K562 (cell line): ENCODE measurements at regions not wholly inside any gene's neighbourhood (a gene's known extent, or its start where the extent isn't known, plus 50 kb on each side); places are given as distances from the start of the nearest gene placed in this dataset.

Source experiments
- ATAC-seq: fragments of 200-7000 bp; cut with Tn5 transposase; 3 replicates; pipeline ENCODE4 v1.9.1; 2020; ENCODE audit warnings: moderate library complexity
- BruUV-seq: library from RNA; stranded (reverse); fragments of 400-500 nt; replicated peaks from 2 replicates; lab custom pipeline; 2021; lab: Mats Ljungman, UMichigan
- CTCF ChIA-PET: fragments of 300-600 bp; formaldehyde crosslinking; extraction: SDS; loops from one replicate; lab custom pipeline; 2021; ENCODE audit warnings: low intra/inter-chr PET ratio; lab: Yijun Ruan, JAX
- POLR2A ChIA-PET: fragments of 300-600, 350-650 bp; sonication (Branson Sonifier 250); formaldehyde crosslinking; extraction: SDS; loops from one replicate; lab custom pipeline; 2021; ENCODE audit warnings: antibody characterized with exemption, inconsistent platforms; lab: Yijun Ruan, JAX
- DNase-seq, 4 experiments: peaks; one replicate each; pipeline versions ENCODE4 v3.0.0 to v3.0.0-alpha.2; 2011 to 2018; ENCODE audit warnings: low spot score in 3 of 4, mixed read lengths in 3 of 4; ENCODE audit errors: extremely low read depth in 1 of 4
- FAIRE-seq: peaks from 2 replicates; lab custom pipeline; 2011; peaks lifted over from hg19 to GRCh38; lab: Jason Lieb, UNC
- H2AFZ ChIP-seq: 2 replicates; pipeline ENCODE4 v1.6.0; 2011; ENCODE audit warnings: low read depth, low read length, control low read depth, inconsistent platforms
- H3K27ac ChIP-seq: fragments of 200-600 bp; 3 replicates; pipeline ENCODE4 v1.8.0; 2011; ENCODE audit warnings: low read depth, mild to moderate bottlenecking, control low read depth, inconsistent platforms, low read length, moderate library complexity, mixed read lengths; ENCODE audit errors: extremely low read depth
- H3K27me3 ChIP-seq, 2 experiments: fragments of 300-600 bp in 1 of 2; 2 replicates in 1 of 2; 3 replicates in 1 of 2; pipeline versions ENCODE4 v1.6.0 to v1.8.0; 2011; ENCODE audit warnings: inconsistent platforms in 2 of 2, low read length in 2 of 2, mild to moderate bottlenecking in 1 of 2, mixed read lengths in 1 of 2, moderate library complexity in 1 of 2; ENCODE audit not compliant: control insufficient read depth in 2 of 2, insufficient read depth in 2 of 2
- H3K36me3 ChIP-seq: fragments of 300-600 bp; 3 replicates; pipeline ENCODE4 v1.8.0; 2011; ENCODE audit warnings: mild to moderate bottlenecking, low read length, inconsistent platforms; ENCODE audit not compliant: control insufficient read depth, insufficient read depth
- H3K4me1 ChIP-seq, 2 experiments: fragments of 200-600 bp in 1 of 2; replicated peaks in 1 of 2; 2 replicates in 1 of 2; 3 replicates in 1 of 2; pipeline versions ENCODE4 v1.5.1 to v1.8.0; 2011; ENCODE audit warnings: inconsistent platforms in 2 of 2, low read length in 2 of 2, mild to moderate bottlenecking in 1 of 2, mixed read lengths in 1 of 2, moderate library complexity in 1 of 2; ENCODE audit not compliant: control insufficient read depth in 2 of 2, insufficient read depth in 2 of 2
- H3K4me2 ChIP-seq: 2 replicates; pipeline ENCODE4 v1.6.1; 2011; ENCODE audit warnings: low read length, control low read depth, inconsistent platforms, mixed read lengths; ENCODE audit not compliant: insufficient read depth
- H3K4me3 ChIP-seq: fragments of 200-600 bp; sonication (generic), shearing (Covaris generic); 2 replicates; pipeline ENCODE4 v1.5.1; 2016; ENCODE audit warnings: control low read depth, inconsistent platforms
- H3K79me2 ChIP-seq: fragments of 200-600 bp; 3 replicates; pipeline ENCODE4 v1.8.0; 2011; ENCODE audit warnings: low read length, inconsistent platforms; ENCODE audit not compliant: control insufficient read depth, insufficient read depth
- H3K9ac ChIP-seq, 2 experiments: 2 replicates each; pipeline versions ENCODE4 v1.6.0 to v1.6.1; 2011; ENCODE audit warnings: low read depth in 2 of 2, low read length in 2 of 2, control low read depth in 1 of 2, inconsistent platforms in 1 of 2, mild to moderate bottlenecking in 1 of 2, mixed read lengths in 1 of 2; ENCODE audit not compliant: insufficient read depth in 1 of 2
- H3K9me1 ChIP-seq: one replicate; pipeline ENCODE4 v1.6.0; 2011; ENCODE audit warnings: inconsistent platforms, mild to moderate bottlenecking, low read length, moderate library complexity; ENCODE audit not compliant: control insufficient read depth, insufficient read depth
- H3K9me3 ChIP-seq: replicated peaks from 2 replicates; pipeline ENCODE4 v1.5.1; 2011; ENCODE audit warnings: low read depth, low read length, inconsistent platforms; ENCODE audit not compliant: control insufficient read depth, insufficient read depth
- H4K20me1 ChIP-seq: replicated peaks from 2 replicates; pipeline ENCODE4 v1.6.1; 2011; ENCODE audit warnings: low read length, inconsistent platforms, mixed read lengths; ENCODE audit not compliant: control insufficient read depth, insufficient read depth
- ARID1B ChIP-seq: fragments of 450-650 bp; IDR thresholded peaks from 2 replicates; pipeline ENCODE4 v1.6.1; 2016; ENCODE audit warnings: antibody characterized with exemption, mild to moderate bottlenecking, inconsistent platforms
- CTCF ChIP-seq, 3 experiments: IDR thresholded peaks in 2 of 3; conservative IDR thresholded peaks in 1 of 3; 2 replicates each; pipeline ENCODE4 v1.5.1; 2011 to 2012; ENCODE audit warnings: low read length in 3 of 3, mild to moderate bottlenecking in 3 of 3, control low read depth in 2 of 3, improper control_type of control experiment in 1 of 3, inconsistent platforms in 1 of 3, low read depth in 1 of 3, mixed read lengths in 1 of 3, moderate library complexity in 1 of 3; ENCODE audit not compliant: insufficient read depth in 2 of 3
- RAD21 ChIP-seq, 2 experiments: fragments of 250-450 bp in 1 of 2; fragments of 450-650 bp in 1 of 2; sonication (Bioruptor Pico) in 1 of 2; formaldehyde crosslinking in 1 of 2; IDR thresholded peaks in 1 of 2; conservative IDR thresholded peaks in 1 of 2; 2 replicates each; pipeline versions ENCODE4 v1.4.0 to v1.8.0; 2020 to 2022; ENCODE audit warnings: mild to moderate bottlenecking in 2 of 2, moderate library complexity in 1 of 2
- RBM15 ChIP-seq: fragments of 200-400 bp; formaldehyde crosslinking; IDR thresholded peaks from 2 replicates; pipeline ENCODE4 v1.6.1; 2018; ENCODE audit warnings: mild to moderate bottlenecking, low read length, moderate library complexity; ENCODE audit not compliant: insufficient read depth
- SRSF1 ChIP-seq: fragments of 200-400 bp; formaldehyde crosslinking; IDR thresholded peaks from 2 replicates; pipeline ENCODE4 v1.6.1; 2017; ENCODE audit warnings: mild to moderate bottlenecking, low read depth, low read length, moderate library complexity
- WGBS: fragments of 100-300 bp; shearing (Covaris generic); methylation state at CpG from one replicate; pipeline ENCODE4 v1.1.6; 2016; ENCODE audit warnings: low coverage, mixed read lengths; ENCODE audit not compliant: insufficient coverage; ENCODE audit errors: missing lambda C conversion rate; 5-methylcytosine and 5-hydroxymethylcytosine counted together
- in situ Hi-C: fragments of 300-500 bp; cut with MboI; formaldehyde crosslinking; loops from 4 replicates; pipeline ENCODE4 v1.15.0; 2018; ENCODE audit warnings: inconsistent platforms, mixed read lengths
- intact Hi-C: fragments of 100-400 bp; cut with micrococcal nuclease; formaldehyde crosslinking; loops from 2 replicates; pipeline ENCODE4 v1.14.2; 2022

- no peak for ATAC-seq
- no TSS peak for BruUV-seq
- H3K4me2 ChIP-seq: no peak overlapping the region
- H4K20me1 ChIP-seq: no peaks in the 10 kb centered on the region
- in situ Hi-C loops (no loop called here), intact Hi-C loops (no loop called here)
- no peak overlapping the region for H3K27ac ChIP-seq
- H3K4me3 ChIP-seq: no peak overlapping the region
- no peaks in the 10 kb centered on the region for H3K36me3 ChIP-seq
- no peak for FAIRE-seq
- POLR2A ChIA-PET: no interaction called here
- no peaks in the 10 kb centered on the region for H3K9me3 ChIP-seq
- no peaks in the 10 kb centered on the region for H3K79me2 ChIP-seq
- no peak overlapping the region for H2AFZ ChIP-seq
- CTCF ChIA-PET: no interaction called here
- peak in 1 of 4 experiments; percentile 3 for DNase-seq
- no peak overlapping the region for H3K9ac ChIP-seq
- TF ChIP-seq RBM15: no peak
- peak; percentile 30 to 41; a peak in 3 of 4 replicates for TF ChIP-seq RAD21 (CRISPR knock-in tag; conservative IDR thresholded peaks at IDR 0.05 in 1 of 2, IDR thresholded peaks at IDR 0.05 in 1 of 2)
- no peak for TF ChIP-seq ARID1B
- TF ChIP-seq CTCF (IDR thresholded peaks at IDR 0.05 in 2 of 3, conservative IDR thresholded peaks at IDR 0.05 in 1 of 3; ENCODE audit: insufficient read depth in 2 of 3, low read depth in 1 of 3, low read length in 3 of 3): peak in 2 of 3 experiments; percentile 21 to 22; a peak in 1 of 6 replicates
- TF ChIP-seq SRSF1: no peak
- H3K4me1 ChIP-seq: no peaks in the 10 kb centered on the region
- H3K27me3 ChIP-seq: no peaks in the 10 kb centered on the region
- no peaks in the 10 kb centered on the region for H3K9me1 ChIP-seq
- WGBS: under 1% methylated on average over 10 of the region's 10 CpGs
These were observed 267.6 kb upstream of the TENM4 start for GRCh38 chr11:79708319-79708932.
